KMS-11 (cell line): ENCODE measurements at regions not wholly inside any gene's neighbourhood (a gene's known extent, or its start where the extent isn't known, plus 50 kb on each side); places are given as distances from the start of the nearest gene placed in this dataset.

Experiments used
- H2AFZ ChIP-seq: fragments of 200-600 bp; sonication (generic); 2 replicates; pipeline ENCODE4 v1.6.1; 2016; ENCODE audit warnings: antibody characterized with exemption, mixed run types, low read depth
- H3K27ac ChIP-seq: fragments of 200-600 bp; sonication (generic); 2 replicates; pipeline ENCODE4 v1.6.1; 2016; ENCODE audit warnings: mild to moderate bottlenecking, mixed run types
- H3K27me3 ChIP-seq: fragments of 200-600 bp; sonication (generic); 2 replicates; pipeline ENCODE4 v1.6.1; 2017; ENCODE audit warnings: mild to moderate bottlenecking, low read depth, mixed run types, moderate library complexity; ENCODE audit not compliant: insufficient read depth
- H3K36me3 ChIP-seq: fragments of 200-600 bp; sonication (generic); 2 replicates; pipeline ENCODE4 v1.6.1; 2017; ENCODE audit warnings: mild to moderate bottlenecking, mixed run types; ENCODE audit not compliant: insufficient read depth
- H3K4me1 ChIP-seq: fragments of 200-600 bp; sonication (generic); 2 replicates; pipeline ENCODE4 v1.6.1; 2016; ENCODE audit warnings: mild to moderate bottlenecking, low read depth, mixed run types; ENCODE audit not compliant: poor library complexity, severe bottlenecking
- H3K4me2 ChIP-seq: fragments of 200-600 bp; sonication (generic); 2 replicates; pipeline ENCODE4 v1.7.0; 2016; ENCODE audit warnings: mild to moderate bottlenecking, mixed run types
- H3K4me3 ChIP-seq: fragments of 200-600 bp; sonication (generic); IDR thresholded peaks from 2 replicates; pipeline ENCODE4 v1.6.1; 2017; ENCODE audit warnings: low read depth, low read length, mixed read lengths; ENCODE audit not compliant: insufficient read depth
- H3K79me2 ChIP-seq: fragments of 200-600 bp; sonication (generic); 2 replicates; pipeline ENCODE4 v1.6.1; 2016; ENCODE audit warnings: low read depth, mixed run types; ENCODE audit not compliant: insufficient read depth
- H3K9ac ChIP-seq: fragments of 200-600 bp; sonication (generic); 2 replicates; pipeline ENCODE4 v1.6.1; 2016; ENCODE audit warnings: mild to moderate bottlenecking, mixed run types
- H4K20me1 ChIP-seq: fragments of 200-600 bp; sonication (generic); 2 replicates; pipeline ENCODE4 v1.6.1; 2016; ENCODE audit warnings: mild to moderate bottlenecking, mixed run types; ENCODE audit not compliant: insufficient read depth
- TF ChIP-seq, protein P1 (sequence below): fragments of 200-600 bp; sonication (generic); conservative IDR thresholded peaks from 2 replicates; pipeline ENCODE4 v1.6.1; 2017; ENCODE audit warnings: low read depth, mild to moderate bottlenecking, antibody characterized with exemption, low read length, moderate library complexity, mixed read lengths

DNA sequence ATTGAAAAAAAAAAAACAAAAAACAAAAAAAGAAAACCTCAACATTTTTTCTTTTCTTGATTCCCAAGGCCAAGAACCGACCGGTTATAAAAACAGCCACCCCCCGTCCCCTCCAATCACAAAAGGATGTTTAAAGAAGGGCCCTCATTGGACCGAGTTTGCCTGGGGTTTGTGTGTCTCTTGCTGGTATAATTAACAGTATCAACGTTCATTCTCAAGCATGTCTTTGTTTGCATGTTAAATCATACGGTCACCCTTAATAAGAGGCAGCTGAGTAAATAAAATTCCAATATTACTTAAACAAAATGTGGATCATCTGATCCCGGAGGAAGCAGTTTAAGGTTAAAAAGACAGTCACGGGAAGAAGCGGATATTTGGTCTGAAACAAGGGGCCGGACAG lies 201.1 kb downstream of the PRDM2 start:
- no peak overlapping the region for H3K27ac ChIP-seq
- no peaks in the 10 kb centered on the region for H4K20me1 ChIP-seq
- H3K9ac ChIP-seq, result no peak overlapping the region
- H3K79me2 ChIP-seq, result no peaks in the 10 kb centered on the region
- H3K4me1 ChIP-seq, result no peaks in the 10 kb centered on the region
- no peaks in the 10 kb centered on the region for H3K36me3 ChIP-seq
- H3K4me3 ChIP-seq, result no peak overlapping the region
- TF ChIP-seq, protein P1, sequence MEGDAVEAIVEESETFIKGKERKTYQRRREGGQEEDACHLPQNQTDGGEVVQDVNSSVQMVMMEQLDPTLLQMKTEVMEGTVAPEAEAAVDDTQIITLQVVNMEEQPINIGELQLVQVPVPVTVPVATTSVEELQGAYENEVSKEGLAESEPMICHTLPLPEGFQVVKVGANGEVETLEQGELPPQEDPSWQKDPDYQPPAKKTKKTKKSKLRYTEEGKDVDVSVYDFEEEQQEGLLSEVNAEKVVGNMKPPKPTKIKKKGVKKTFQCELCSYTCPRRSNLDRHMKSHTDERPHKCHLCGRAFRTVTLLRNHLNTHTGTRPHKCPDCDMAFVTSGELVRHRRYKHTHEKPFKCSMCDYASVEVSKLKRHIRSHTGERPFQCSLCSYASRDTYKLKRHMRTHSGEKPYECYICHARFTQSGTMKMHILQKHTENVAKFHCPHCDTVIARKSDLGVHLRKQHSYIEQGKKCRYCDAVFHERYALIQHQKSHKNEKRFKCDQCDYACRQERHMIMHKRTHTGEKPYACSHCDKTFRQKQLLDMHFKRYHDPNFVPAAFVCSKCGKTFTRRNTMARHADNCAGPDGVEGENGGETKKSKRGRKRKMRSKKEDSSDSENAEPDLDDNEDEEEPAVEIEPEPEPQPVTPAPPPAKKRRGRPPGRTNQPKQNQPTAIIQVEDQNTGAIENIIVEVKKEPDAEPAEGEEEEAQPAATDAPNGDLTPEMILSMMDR, result no peak
- no peak overlapping the region for H3K4me2 ChIP-seq
- H2AFZ ChIP-seq, result no peak overlapping the region
- no peaks in the 10 kb centered on the region for H3K27me3 ChIP-seq

GRCh38 chr1:13901597-13901996 lies 201.6 kb downstream of the PRDM2 start:
- TF ChIP-seq, protein P1, result no peak
- Histone ChIP-seq H3K4me1 (no peaks in the 10 kb centered on the region), H2AFZ (no peak overlapping the region), H3K27me3 (no peaks in the 10 kb centered on the region), H3K79me2 (no peaks in the 10 kb centered on the region), H3K36me3 (no peaks in the 10 kb centered on the region), H4K20me1 (no peaks in the 10 kb centered on the region), H3K9ac (no peak overlapping the region), H3K27ac (no peak overlapping the region), H3K4me3 (no peak overlapping the region), H3K4me2 (no peak overlapping the region)

GRCh38 chr1:13908128-13908527 lies 208.1 kb downstream of the PRDM2 start:
- Histone ChIP-seq H3K27me3 (no peaks in the 10 kb centered on the region), H4K20me1 (no peaks in the 10 kb centered on the region), H2AFZ (no peak overlapping the region), H3K4me1 (no peaks in the 10 kb centered on the region), H3K9ac (no peak overlapping the region), H3K4me2 (no peak overlapping the region), H3K4me3 (no peak overlapping the region), H3K79me2 (no peaks in the 10 kb centered on the region), H3K27ac (no peak overlapping the region), H3K36me3 (no peaks in the 10 kb centered on the region)
- TF ChIP-seq, protein P1, result no peak

- Histone ChIP-seq H3K4me1 (no peaks in the 10 kb centered on the region), H2AFZ (no peak overlapping the region), H3K36me3 (no peaks in the 10 kb centered on the region), H3K27me3 (no peaks in the 10 kb centered on the region), H3K27ac (no peak overlapping the region), H3K79me2 (no peaks in the 10 kb centered on the region), H3K9ac (no peak overlapping the region), H4K20me1 (no peaks in the 10 kb centered on the region), H3K4me3 (no peak overlapping the region), H3K4me2 (no peak overlapping the region)
- TF ChIP-seq, protein P1, result no peak
Measured at GRCh38 chr1:13911697-13912619, 212.0 kb downstream of the PRDM2 start.
